ENCODE measurements at regions not wholly inside any gene's neighbourhood (a gene's known extent, or its start where the extent isn't known, plus 50 kb on each side); places are given as distances from the start of the nearest gene placed in this dataset.

GRCh38 chr4:30443289-30443688 lies 276.9 kb upstream of the PCDH7 start:
- H3K4me1 ChIP-seq, result no peaks in the 10 kb centered on the region
- no peaks in the 10 kb centered on the region for H3K27me3 ChIP-seq
- no peak overlapping the region for H3K4me3 ChIP-seq
- intact Hi-C loops (cut with DNase I), result no loop called here
- no peaks in the 10 kb centered on the region for H3K36me3 ChIP-seq
- no peak for TF ChIP-seq POLR2A (IDR thresholded peaks at IDR 0.05)
- no peak for TF ChIP-seq CTCF (IDR thresholded peaks at IDR 0.05)
- no peak for TF ChIP-seq POLR2AphosphoS5 (IDR thresholded peaks at IDR 0.05; ENCODE audit: insufficient read depth in 1 of 2, low read depth in 1 of 2)
- H3K27ac ChIP-seq, result no peak overlapping the region
- no peaks in the 10 kb centered on the region for H3K9me3 ChIP-seq
- no peak for DNase-seq (ENCODE audit: extremely low spot score in 2 of 2)

GRCh38 chr4:30450474-30450873 lies 269.7 kb upstream of the PCDH7 start:
- Histone ChIP-seq H3K27ac (no peak overlapping the region), H3K4me3 (no peak overlapping the region), H3K4me1 (no peaks in the 10 kb centered on the region), H3K36me3 (no peaks in the 10 kb centered on the region), H3K27me3 (no peaks in the 10 kb centered on the region), H3K9me3 (no peaks in the 10 kb centered on the region)
- intact Hi-C loops (cut with DNase I), result no loop called here
- DNase-seq (ENCODE audit: extremely low spot score in 2 of 2), result no peak
- TF ChIP-seq POLR2AphosphoS5 (IDR thresholded peaks at IDR 0.05; ENCODE audit: insufficient read depth in 1 of 2, low read depth in 1 of 2) (no peak), CTCF (IDR thresholded peaks at IDR 0.05) (no peak), POLR2A (IDR thresholded peaks at IDR 0.05) (no peak)

- no peaks in the 10 kb centered on the region for H3K27me3 ChIP-seq
- intact Hi-C loops (cut with DNase I), result no loop called here
- no peak overlapping the region for H3K27ac ChIP-seq
- no peaks in the 10 kb centered on the region for H3K4me1 ChIP-seq
- no peaks in the 10 kb centered on the region for H3K9me3 ChIP-seq
- H3K4me3 ChIP-seq, result no peak overlapping the region
- no peak for DNase-seq (ENCODE audit: extremely low spot score in 2 of 2)
- H3K36me3 ChIP-seq, result no peaks in the 10 kb centered on the region
- no peak for TF ChIP-seq POLR2A (IDR thresholded peaks at IDR 0.05)
- no peak for TF ChIP-seq POLR2AphosphoS5 (IDR thresholded peaks at IDR 0.05; ENCODE audit: insufficient read depth in 1 of 2, low read depth in 1 of 2)
- no peak for TF ChIP-seq CTCF (IDR thresholded peaks at IDR 0.05)
Observed at GRCh38 chr4:30454504-30454903, 265.7 kb upstream of the PCDH7 start.

GRCh38 chr4:30456716-30457115 lies 263.5 kb upstream of the PCDH7 start:
- H3K4me3 ChIP-seq, result no peak overlapping the region
- no peaks in the 10 kb centered on the region for H3K9me3 ChIP-seq
- no peak overlapping the region for H3K27ac ChIP-seq
- no peaks in the 10 kb centered on the region for H3K36me3 ChIP-seq
- intact Hi-C loops (cut with DNase I), result no loop called here
- no peaks in the 10 kb centered on the region for H3K4me1 ChIP-seq
- TF ChIP-seq POLR2AphosphoS5 (IDR thresholded peaks at IDR 0.05; ENCODE audit: insufficient read depth in 1 of 2, low read depth in 1 of 2) (no peak), CTCF (IDR thresholded peaks at IDR 0.05) (no peak), POLR2A (IDR thresholded peaks at IDR 0.05) (no peak)
- DNase-seq (ENCODE audit: extremely low spot score in 2 of 2), result no peak
- H3K27me3 ChIP-seq, result no peaks in the 10 kb centered on the region

- H3K9me3 ChIP-seq, result no peaks in the 10 kb centered on the region
- no peak overlapping the region for H3K4me3 ChIP-seq
- H3K4me1 ChIP-seq, result no peaks in the 10 kb centered on the region
- H3K36me3 ChIP-seq, result no peaks in the 10 kb centered on the region
- no peak overlapping the region for H3K27ac ChIP-seq
- no peak for DNase-seq (ENCODE audit: extremely low spot score in 2 of 2)
- intact Hi-C loops (cut with DNase I), result no loop called here
- H3K27me3 ChIP-seq, result no peaks in the 10 kb centered on the region
- TF ChIP-seq POLR2A (IDR thresholded peaks at IDR 0.05), result no peak
- TF ChIP-seq POLR2AphosphoS5 (IDR thresholded peaks at IDR 0.05; ENCODE audit: insufficient read depth in 1 of 2, low read depth in 1 of 2), result no peak
- TF ChIP-seq CTCF (IDR thresholded peaks at IDR 0.05), result no peak
Observed at GRCh38 chr4:30460818-30461217, 259.4 kb upstream of the PCDH7 start.

Data from vagina (tissue), 2 donors.